Islet of Langerhans (tissue), 1 donor: ENCODE measurements at regions not wholly inside any gene's neighbourhood (a gene's known extent, or its start where the extent isn't known, plus 50 kb on each side); places are given as distances from the start of the nearest gene placed in this dataset.

Source experiments
- FAIRE-seq: peaks from one replicate; lab custom pipeline; 2011; peaks lifted over from hg19 to GRCh38; lab: Jason Lieb, UNC

- FAIRE-seq = no peak
These were observed 566.0 kb downstream of the NR4A2 start for GRCh38 chr2:155766342-155767115.

- FAIRE-seq = no peak
These were observed 577.0 kb downstream of the NR4A2 start for GRCh38 chr2:155755481-155755880.

GRCh38 chr2:155748131-155748530 lies 584.4 kb downstream of the NR4A2 start:
- FAIRE-seq = no peak

- FAIRE-seq = no peak
These were observed 585.0 kb downstream of the NR4A2 start for GRCh38 chr2:155747531-155747930.

GRCh38 chr2:155733091-155733853 lies 599.2 kb downstream of the NR4A2 start:
- no peak for FAIRE-seq

- FAIRE-seq = no peak
These were observed 601.7 kb downstream of the NR4A2 start for GRCh38 chr2:155730804-155731203.

- no peak for FAIRE-seq
These were observed 605.2 kb downstream of the NR4A2 start for GRCh38 chr2:155727187-155727895.

GRCh38 chr2:155722290-155722689 lies 610.2 kb downstream of the NR4A2 start:
- FAIRE-seq = no peak

GRCh38 chr2:155715705-155716104 lies 616.8 kb downstream of the NR4A2 start:
- no peak for FAIRE-seq

GRCh38 chr2:155714983-155715382 lies 617.5 kb downstream of the NR4A2 start:
- FAIRE-seq = no peak

GRCh38 chr2:155708071-155708470 lies 624.5 kb downstream of the NR4A2 start:
- FAIRE-seq = no peak

GRCh38 chr2:155703917-155704316 lies 628.6 kb downstream of the NR4A2 start:
- FAIRE-seq = no peak

GRCh38 chr2:155703048-155703447 lies 629.5 kb downstream of the NR4A2 start:
- FAIRE-seq = no peak

GRCh38 chr2:155701721-155702120 lies 630.8 kb downstream of the NR4A2 start:
- no peak for FAIRE-seq

GRCh38 chr2:155696571-155696970 lies 636.0 kb downstream of the NR4A2 start:
- no peak for FAIRE-seq

GRCh38 chr2:155695505-155695904 lies 637.0 kb downstream of the NR4A2 start:
- no peak for FAIRE-seq

- FAIRE-seq = no peak
These were observed 639.7 kb downstream of the NR4A2 start for GRCh38 chr2:155692856-155693255.

- no peak for FAIRE-seq
These were observed 640.4 kb downstream of the NR4A2 start for GRCh38 chr2:155692106-155692505.

- FAIRE-seq = no peak
These were observed 641.7 kb downstream of the NR4A2 start for GRCh38 chr2:155690785-155691184.

GRCh38 chr2:155689791-155690190 lies 642.7 kb downstream of the NR4A2 start:
- no peak for FAIRE-seq

- FAIRE-seq = no peak
These were observed 645.3 kb downstream of the NR4A2 start for GRCh38 chr2:155687181-155687580.

- no peak for FAIRE-seq
These were observed 652.9 kb downstream of the NR4A2 start for GRCh38 chr2:155679647-155680046.

- no peak for FAIRE-seq
These were observed 656.6 kb downstream of the NR4A2 start for GRCh38 chr2:155675920-155676319.
